ENCODE measurements at regions not wholly inside any gene's neighbourhood (a gene's known extent, or its start where the extent isn't known, plus 50 kb on each side); places are given as distances from the start of the nearest gene placed in this dataset.
A peak's percentile ranks its signal among the peaks of the same experiment; 100 is the strongest.

- 64% methylated on average over 2 of the region's 2 CpGs for WGBS (ENCODE audit: missing lambda C conversion rate)
- Histone ChIP-seq H3K4me2 (no peak overlapping the region), H3K4me1 (no peaks in the 10 kb centered on the region), H3K4me3 (no peak overlapping the region), H3K9me3 (peaks cover 7% of the 10 kb centered on the region; the same call in 2 of the 3 replicates), H3K27ac (no peak overlapping the region)
- no peak for FAIRE-seq
- TF ChIP-seq RAD21 (conservative IDR thresholded peaks at IDR 0.05 in 1 of 2, IDR thresholded peaks at IDR 0.05 in 1 of 2): no peak
- TF ChIP-seq MYC (IDR thresholded peaks at IDR 0.05; ENCODE audit: borderline replicate concordance, low read length): no peak
- TF ChIP-seq HOXB5 (CRISPR knock-in tag; IDR thresholded peaks at IDR 0.05): no peak
- no peak for TF ChIP-seq JUN (IDR thresholded peaks at IDR 0.05)
- TF ChIP-seq KDM1A (IDR thresholded peaks at IDR 0.05; ENCODE audit: low read depth): no peak
- no peak for TF ChIP-seq PHF8 (IDR thresholded peaks at IDR 0.05; ENCODE audit: borderline replicate concordance, low read depth)
- TF ChIP-seq USF2 (IDR thresholded peaks at IDR 0.05): no peak
- no peak for TF ChIP-seq ZSCAN20 (CRISPR knock-in tag; IDR thresholded peaks at IDR 0.05)
- TF ChIP-seq, protein P1, sequence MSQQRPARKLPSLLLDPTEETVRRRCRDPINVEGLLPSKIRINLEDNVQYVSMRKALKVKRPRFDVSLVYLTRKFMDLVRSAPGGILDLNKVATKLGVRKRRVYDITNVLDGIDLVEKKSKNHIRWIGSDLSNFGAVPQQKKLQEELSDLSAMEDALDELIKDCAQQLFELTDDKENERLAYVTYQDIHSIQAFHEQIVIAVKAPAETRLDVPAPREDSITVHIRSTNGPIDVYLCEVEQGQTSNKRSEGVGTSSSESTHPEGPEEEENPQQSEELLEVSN (IDR thresholded peaks at IDR 0.05; ENCODE audit: borderline replicate concordance, low read depth): no peak
- no peak for TF ChIP-seq FOXS1 (CRISPR knock-in tag; IDR thresholded peaks at IDR 0.05)
- TF ChIP-seq HOXB13 (CRISPR knock-in tag; IDR thresholded peaks at IDR 0.05; ENCODE audit: low read depth): no peak
- TF ChIP-seq CBX8 (IDR thresholded peaks at IDR 0.05): no peak
- TF ChIP-seq CEBPB (IDR thresholded peaks at IDR 0.05): no peak
- no peak for TF ChIP-seq MAZ (IDR thresholded peaks at IDR 0.05; ENCODE audit: borderline replicate concordance, low read depth, low read length)
- ATAC-seq: no peak
- CTCF ChIA-PET: no interaction called here
- POLR2A ChIA-PET: no interaction called here
- DNase-seq (ENCODE audit: low read depth in 1 of 2, low spot score in 1 of 2): no peak
These were observed 470.4 kb upstream of the B3GALT2 start for GRCh38 chr1:193656841-193657240.

- TF ChIP-seq, protein P1 (IDR thresholded peaks at IDR 0.05; ENCODE audit: borderline replicate concordance, low read depth): no peak
- TF ChIP-seq RNF2 (IDR thresholded peaks at IDR 0.05; ENCODE audit: borderline replicate concordance, low read depth) (no peak), HEYL (CRISPR knock-in tag; IDR thresholded peaks at IDR 0.05) (no peak), MAFK (IDR thresholded peaks at IDR 0.05; ENCODE audit: partially characterized antibody) (no peak), HOXB13 (CRISPR knock-in tag; IDR thresholded peaks at IDR 0.05; ENCODE audit: low read depth) (no peak), FOSB (CRISPR knock-in tag; IDR thresholded peaks at IDR 0.05) (no peak)
- TF ChIP-seq, protein P2, sequence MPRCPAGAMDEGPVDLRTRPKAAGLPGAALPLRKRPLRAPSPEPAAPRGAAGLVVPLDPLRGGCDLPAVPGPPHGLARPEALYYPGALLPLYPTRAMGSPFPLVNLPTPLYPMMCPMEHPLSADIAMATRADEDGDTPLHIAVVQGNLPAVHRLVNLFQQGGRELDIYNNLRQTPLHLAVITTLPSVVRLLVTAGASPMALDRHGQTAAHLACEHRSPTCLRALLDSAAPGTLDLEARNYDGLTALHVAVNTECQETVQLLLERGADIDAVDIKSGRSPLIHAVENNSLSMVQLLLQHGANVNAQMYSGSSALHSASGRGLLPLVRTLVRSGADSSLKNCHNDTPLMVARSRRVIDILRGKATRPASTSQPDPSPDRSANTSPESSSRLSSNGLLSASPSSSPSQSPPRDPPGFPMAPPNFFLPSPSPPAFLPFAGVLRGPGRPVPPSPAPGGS (IDR thresholded peaks at IDR 0.05): no peak
- ATAC-seq (no peak), FAIRE-seq (no peak), DNase-seq (ENCODE audit: low read depth in 1 of 2, low spot score in 1 of 2) (peak in 1 of 2 experiments; percentile 5)
- 57% methylated on average over 2 of the region's 2 CpGs for WGBS (ENCODE audit: missing lambda C conversion rate)
- Histone ChIP-seq H3K9me3 (peaks cover 7% of the 10 kb centered on the region; the same call in 2 of the 3 replicates), H3K4me2 (no peak overlapping the region), H3K4me3 (no peak overlapping the region), H3K27ac (no peak overlapping the region), H3K4me1 (no peaks in the 10 kb centered on the region)
- ChIA-PET CTCF (interaction anchor here (0.6 kb wide), 1 partner anchor 75 kb away, joined by 3 read pairs; no protein-coding TSS in a partner anchor), POLR2A (no interaction called here)
These were observed 468.7 kb upstream of the B3GALT2 start for GRCh38 chr1:193654951-193655735.

DNA sequence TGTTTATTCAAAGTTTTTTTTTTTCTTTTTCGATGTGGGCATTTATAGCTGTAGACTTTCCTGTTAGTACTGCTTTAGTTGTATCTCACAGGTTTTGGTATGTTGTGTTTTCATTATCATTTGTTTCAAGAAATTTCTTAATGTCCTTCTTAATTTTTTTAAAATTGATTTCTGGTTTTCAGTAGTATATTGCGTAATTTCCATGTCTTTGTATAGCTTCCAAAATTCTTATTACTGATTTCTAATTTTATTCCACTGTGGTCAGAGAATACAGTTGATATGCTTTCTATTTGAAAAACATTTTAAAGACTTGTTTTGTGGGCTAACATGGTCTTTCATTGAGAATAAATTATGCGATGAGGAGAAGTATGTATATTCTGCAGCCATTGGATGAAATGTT lies 463.2 kb upstream of the B3GALT2 start:
- Histone ChIP-seq H3K9me3 (peaks cover 7% of the 10 kb centered on the region; the same call in 2 of the 3 replicates), H3K4me2 (no peak overlapping the region), H3K4me1 (no peaks in the 10 kb centered on the region), H3K27ac (no peak overlapping the region), H3K4me3 (no peak overlapping the region)
- FAIRE-seq (no peak), ATAC-seq (no peak), DNase-seq (ENCODE audit: low read depth in 1 of 2, low spot score in 1 of 2) (no peak)
- CTCF ChIA-PET: no interaction called here
- POLR2A ChIA-PET: no interaction called here
- TF ChIP-seq HOXA7 (CRISPR knock-in tag; IDR thresholded peaks at IDR 0.05) (no peak), MAFK (IDR thresholded peaks at IDR 0.05; ENCODE audit: partially characterized antibody) (no peak), HOXB5 (CRISPR knock-in tag; IDR thresholded peaks at IDR 0.05) (no peak)
- WGBS (ENCODE audit: missing lambda C conversion rate): 76% methylated on average over 3 of the region's 3 CpGs

All from A549 (cell line).